SH-SY5Y (cell line): ENCODE measurements at regions not wholly inside any gene's neighbourhood (a gene's known extent, or its start where the extent isn't known, plus 50 kb on each side); places are given as distances from the start of the nearest gene placed in this dataset.

Experiments
- GATA2 ChIP-seq: IDR thresholded peaks from 2 replicates; pipeline ENCODE4 v1.6.1; 2011; ENCODE audit warnings: mild to moderate bottlenecking, low read depth, low read length
- GATA3 ChIP-seq: IDR thresholded peaks from 2 replicates; pipeline ENCODE4 v1.6.1; 2011; ENCODE audit warnings: low read depth, mild to moderate bottlenecking, low read length, moderate library complexity

DNA sequence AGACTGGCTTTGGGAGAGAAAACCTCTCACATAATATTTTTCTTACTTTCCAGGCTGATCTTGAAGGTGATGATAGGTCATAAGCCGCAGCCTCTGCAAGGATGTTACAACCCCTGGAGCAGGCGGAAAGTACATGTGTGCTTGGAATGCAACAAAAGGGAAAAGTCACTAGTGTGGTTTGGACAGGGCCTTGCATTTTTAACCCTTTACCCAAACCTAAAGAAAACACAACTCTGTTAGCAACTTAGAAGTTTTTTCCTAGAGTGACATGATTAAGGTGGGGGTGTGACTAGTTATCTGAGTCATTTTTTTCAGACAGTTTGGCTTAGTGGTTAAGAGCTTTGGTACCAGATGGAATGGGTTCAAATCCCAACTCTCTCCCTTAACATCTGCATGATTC is 97.0 kb downstream of the TMEM30B start:
- TF ChIP-seq GATA2 = no peak
- TF ChIP-seq GATA3 = no peak
